ENCODE measurements at regions not wholly inside any gene's neighbourhood (a gene's known extent, or its start where the extent isn't known, plus 50 kb on each side); places are given as distances from the start of the nearest gene placed in this dataset.

- Histone ChIP-seq H3K18ac (ENCODE audit: extremely low read depth, low read length) (peak overlapping the region; percentile 85; the same call in 1 of the 2 replicates), H3K14ac (ENCODE audit: insufficient read length) (no peak overlapping the region), H2BK15ac (ENCODE audit: low read length) (no peak overlapping the region), H4K20me1 (replicated peaks in 1 of 2; ENCODE audit: control insufficient read depth in 1 of 2, insufficient read depth in 2 of 2, low read length in 2 of 2) (no peaks in the 10 kb centered on the region), H3K56ac (replicated peaks; ENCODE audit: insufficient read length, low read depth, low read length) (no peak overlapping the region), H4K5ac (ENCODE audit: insufficient read length, low read depth, low read length) (no peak overlapping the region), H2AK5ac (ENCODE audit: low read depth, low read length) (no peak overlapping the region), H3K27ac (ENCODE audit: low read depth, low read length) (no peak overlapping the region), H3K9ac (replicated peaks in 1 of 4; ENCODE audit: extremely low read depth in 1 of 4, low read depth in 3 of 4, low read length in 3 of 4) (no peak overlapping the region), H2BK120ac (replicated peaks; ENCODE audit: low read depth, low read length) (no peak overlapping the region), H3K4me2 (ENCODE audit: insufficient read depth in 1 of 2, low read depth in 2 of 2, low read length in 2 of 2) (peak overlapping the region; percentile 10 to 28; a peak in 1 of 4 replicates), H3K79me1 (ENCODE audit: low read depth, low read length) (no peaks in the 10 kb centered on the region), H3K36me3 (ENCODE audit: control insufficient read depth in 2 of 4, insufficient read depth in 4 of 4, low read length in 3 of 4) (peaks cover 0 to 3% (median 0%) of the 10 kb centered on the region in 4 experiments; a peak in 2 of 8 replicates), H3K23me2 (ENCODE audit: low read depth, low read length) (no peaks in the 10 kb centered on the region), H3K4ac (replicated peaks; ENCODE audit: insufficient read length, low read depth, low read length) (no peak overlapping the region), H2BK12ac (ENCODE audit: low read depth, low read length) (0 out of 2 replicates have a peak overlapping the region, but pooled peaks have one; percentile 96), H4K8ac (ENCODE audit: extremely low read depth, insufficient read depth, low read length) (no peak overlapping the region), H4K91ac (replicated peaks; ENCODE audit: insufficient read length, low read length) (no peak overlapping the region), H3K79me2 (ENCODE audit: control insufficient read depth in 1 of 2, insufficient read depth in 2 of 2, low read length in 2 of 2) (no peaks in the 10 kb centered on the region), H2BK5ac (ENCODE audit: low read depth, low read length) (peak overlapping the region; percentile 90; the same call in 1 of the 2 replicates), H3K4me1 (replicated peaks in 1 of 4; ENCODE audit: control insufficient read depth in 3 of 4, insufficient read depth in 4 of 4, low read length in 3 of 4) (peaks cover 0 to 5% (median 2%) of the 10 kb centered on the region in 4 experiments; a peak in 5 of 7 replicates), H3K9me3 (ENCODE audit: insufficient read depth in 2 of 2, low read depth in 1 of 2, low read length in 1 of 2) (peaks cover 0 to 7% of the 10 kb centered on the region in 2 experiments; a peak in 2 of 4 replicates), H3K27me3 (replicated peaks in 1 of 4; ENCODE audit: control insufficient read depth in 3 of 4, extremely low read depth in 1 of 4, insufficient read depth in 3 of 4, low read length in 3 of 4) (no peaks in the 10 kb centered on the region), H2BK20ac (ENCODE audit: low read length) (peak overlapping the region; percentile 95; the same call in 1 of the 2 replicates), H3K4me3 (ENCODE audit: extremely low read depth in 1 of 4, insufficient read depth in 2 of 4, low read depth in 3 of 4, low read length in 4 of 4) (no peak overlapping the region), H3K23ac (ENCODE audit: insufficient read length) (no peak overlapping the region), H2AFZ (ENCODE audit: low read length) (peak overlapping the region; percentile 11; the same call in 1 of the 2 replicates)
- FAIRE-seq (no peak), DNase-seq (ENCODE audit: low read depth in 1 of 2, low spot score in 2 of 2) (no peak)
- CTCF ChIA-PET (ENCODE audit: partially characterized antibody): interaction anchor here (0.6 to 4.4 kb wide), 32 partner anchors 10 to 876 kb away, joined by 3 to 42 read pairs (median 4); no protein-coding TSS in a partner anchor
- 76% methylated on average over 4 of the region's 4 CpGs; no CpG with 5 or more reads in 1 of the 2 experiments for WGBS, 2 experiments (ENCODE audit: extremely low coverage in 1 of 2, insufficient coverage in 1 of 2, insufficient read length in 1 of 2, insufficient replicate concordance in 2 of 2, low coverage in 1 of 2, low lambda C conversion rate in 2 of 2, missing lambda C conversion rate in 1 of 2)
- POLR2A ChIA-PET (ENCODE audit: partially characterized antibody): interaction anchor here (0.6 to 2.6 kb wide), 2 partner anchors 195 to 464 kb away, joined by 3 to 14 read pairs; no protein-coding TSS in a partner anchor
- TF ChIP-seq ATF3 (IDR thresholded peaks at IDR 0.05; ENCODE audit: insufficient read depth, low read depth, low read length) (no peak), HDAC6 (IDR thresholded peaks at IDR 0.05; ENCODE audit: low read depth, low read length) (no peak), SIX5 (IDR thresholded peaks at IDR 0.05; ENCODE audit: low read depth, low read length) (no peak), CEBPB (IDR thresholded peaks at IDR 0.05; ENCODE audit: low read depth, low read length) (no peak), POLR2A (IDR thresholded peaks at IDR 0.05; ENCODE audit: control extremely low read depth in 1 of 2, low read depth in 2 of 2, low read length in 2 of 2) (no peak), CTBP2 (IDR thresholded peaks at IDR 0.05; ENCODE audit: borderline replicate concordance, insufficient read depth, insufficient read length, low read length) (no peak), HDAC2 (IDR thresholded peaks at IDR 0.05; ENCODE audit: borderline replicate concordance in 1 of 2, low read depth in 2 of 2, low read length in 2 of 2) (no peak), NRF1 (IDR thresholded peaks at IDR 0.05; ENCODE audit: low read depth, low read length) (no peak), BACH1 (IDR thresholded peaks at IDR 0.05; ENCODE audit: low read length) (no peak), MAFK (IDR thresholded peaks at IDR 0.05; ENCODE audit: low read depth, low read length) (no peak)
- TF ChIP-seq, protein P1, sequence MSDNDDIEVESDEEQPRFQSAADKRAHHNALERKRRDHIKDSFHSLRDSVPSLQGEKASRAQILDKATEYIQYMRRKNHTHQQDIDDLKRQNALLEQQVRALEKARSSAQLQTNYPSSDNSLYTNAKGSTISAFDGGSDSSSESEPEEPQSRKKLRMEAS (IDR thresholded peaks at IDR 0.05): no peak
Observed at GRCh38 chr1:60847855-60848582, 234.3 kb upstream of the NFIA start.
